OCI-LY1 (cell line): ENCODE measurements at regions not wholly inside any gene's neighbourhood (a gene's known extent, or its start where the extent isn't known, plus 50 kb on each side); places are given as distances from the start of the nearest gene placed in this dataset.

Source experiments
- H2AFZ ChIP-seq: fragments of 200-600 bp; sonication (generic), shearing (Covaris generic); 2 replicates; pipeline ENCODE4 v1.6.0; 2014; ENCODE audit warnings: antibody characterized with exemption, mild to moderate bottlenecking, low read length
- H3F3A ChIP-seq: fragments of 200-600 bp; sonication (generic), shearing (Covaris generic); 2 replicates; pipeline ENCODE4 v1.6.0; 2014; ENCODE audit warnings: mild to moderate bottlenecking, antibody characterized with exemption, low read length, moderate library complexity; ENCODE audit not compliant: insufficient read depth
- H3K27ac ChIP-seq: fragments of 200-600 bp; sonication (generic); 2 replicates; pipeline ENCODE4 v1.5.1; 2014; ENCODE audit warnings: low read length, mixed run types, mild to moderate bottlenecking, low read depth; ENCODE audit not compliant: poor library complexity, severe bottlenecking
- H3K27me3 ChIP-seq: fragments of 200-600 bp; sonication (generic); 2 replicates; pipeline ENCODE4 v1.6.0; 2014; ENCODE audit warnings: antibody characterized with exemption, mild to moderate bottlenecking, low read length, moderate library complexity; ENCODE audit not compliant: insufficient read depth
- H3K36me3 ChIP-seq: fragments of 200-600 bp; sonication (generic); 2 replicates; pipeline ENCODE4 v1.6.1; 2014; ENCODE audit warnings: mild to moderate bottlenecking, antibody characterized with exemption, low read length, moderate library complexity, mixed read lengths; ENCODE audit not compliant: insufficient read depth
- H3K4me1 ChIP-seq: fragments of 200-600 bp; sonication (generic); 2 replicates; pipeline ENCODE4 v1.5.1; 2014; ENCODE audit warnings: mild to moderate bottlenecking, low read length, moderate library complexity; ENCODE audit not compliant: insufficient read depth, severe bottlenecking
- H3K4me2 ChIP-seq: fragments of 200-600 bp; sonication (generic), shearing (Covaris generic); 2 replicates; pipeline ENCODE4 v1.6.1; 2014; ENCODE audit warnings: low read length
- H3K4me3 ChIP-seq: fragments of 200-600 bp; sonication (generic); 2 replicates; pipeline ENCODE4 v1.5.1; 2014; ENCODE audit warnings: low read length, low read depth, mild to moderate bottlenecking, mixed read lengths; ENCODE audit not compliant: poor library complexity, severe bottlenecking
- H3K79me2 ChIP-seq: fragments of 200-600 bp; shearing (Covaris generic); 2 replicates; pipeline ENCODE4 v1.6.1; 2016; ENCODE audit warnings: mixed run types, low read length, mixed read lengths; ENCODE audit not compliant: insufficient read depth
- H3K9ac ChIP-seq: fragments of 200-600 bp; sonication (generic), shearing (Covaris generic); 2 replicates; pipeline ENCODE4 v1.6.1; 2014; ENCODE audit warnings: mild to moderate bottlenecking, low read length, mixed read lengths
- H3K9me2 ChIP-seq: fragments of 200-600 bp; sonication (generic), shearing (Covaris generic); 2 replicates; pipeline ENCODE4 v1.6.1; 2014; ENCODE audit warnings: low read depth, mild to moderate bottlenecking, low read length, mixed read lengths
- H3K9me3 ChIP-seq: fragments of 200-600 bp; shearing (Covaris generic); 2 replicates; pipeline ENCODE4 v1.6.1; 2014; ENCODE audit warnings: low read length, mixed read lengths
- H4K20me1 ChIP-seq: fragments of 200-600 bp; sonication (generic), shearing (Covaris generic); 2 replicates; pipeline ENCODE4 v1.6.0; 2016; ENCODE audit warnings: mild to moderate bottlenecking, low read length; ENCODE audit not compliant: insufficient read depth
- CTCF ChIP-seq: fragments of 200-600 bp; sonication (generic), shearing (Covaris generic); IDR thresholded peaks from 2 replicates; pipeline ENCODE4 v1.5.1; 2017; ENCODE audit warnings: mild to moderate bottlenecking, antibody characterized with exemption, low read length, moderate library complexity, mixed read lengths
- EZH2 ChIP-seq: fragments of 200-600 bp; sonication (generic), shearing (Covaris generic); IDR thresholded peaks from 2 replicates; pipeline ENCODE4 v1.8.0; 2017; ENCODE audit warnings: borderline replicate concordance, mixed run types, mild to moderate bottlenecking, antibody characterized with exemption, low read length, moderate library complexity, mixed read lengths

DNA sequence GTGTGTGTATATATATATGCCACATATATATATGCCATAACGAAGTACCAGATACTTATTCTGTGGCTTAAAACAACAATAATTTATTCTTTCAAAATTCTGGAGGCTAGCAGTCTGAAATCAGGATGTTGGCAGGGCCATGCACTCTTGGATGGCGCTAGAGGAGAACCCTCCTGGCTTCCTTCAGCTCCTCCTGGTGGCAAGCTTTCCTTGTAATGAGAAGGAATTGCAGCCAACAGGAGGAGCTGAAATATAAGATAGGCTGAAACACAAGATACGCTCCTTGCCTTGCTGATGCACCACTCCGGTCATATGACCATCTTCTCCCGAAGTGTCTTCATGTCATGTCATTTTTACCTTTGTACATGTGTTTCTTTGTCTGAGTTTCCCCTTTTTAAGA is 368.1 kb upstream of the CTNND2 start:
- Histone ChIP-seq H4K20me1 (no peaks in the 10 kb centered on the region), H3K4me2 (no peak overlapping the region), H3F3A (no peaks in the 10 kb centered on the region), H2AFZ (no peak overlapping the region), H3K4me1 (no peaks in the 10 kb centered on the region), H3K27me3 (no peaks in the 10 kb centered on the region), H3K36me3 (no peaks in the 10 kb centered on the region), H3K9me2 (no peaks in the 10 kb centered on the region), H3K79me2 (no peaks in the 10 kb centered on the region), H3K9me3 (no peaks in the 10 kb centered on the region), H3K4me3 (no peak overlapping the region), H3K9ac (no peak overlapping the region), H3K27ac (no peak overlapping the region)
- no peak for TF ChIP-seq EZH2
- TF ChIP-seq CTCF, result no peak

- Histone ChIP-seq H3F3A (no peaks in the 10 kb centered on the region), H3K9me2 (no peaks in the 10 kb centered on the region), H3K9me3 (no peaks in the 10 kb centered on the region), H3K4me2 (no peak overlapping the region), H2AFZ (no peak overlapping the region), H3K4me3 (no peak overlapping the region), H3K27ac (no peak overlapping the region), H3K36me3 (no peaks in the 10 kb centered on the region), H3K9ac (no peak overlapping the region), H4K20me1 (no peaks in the 10 kb centered on the region), H3K27me3 (no peaks in the 10 kb centered on the region), H3K79me2 (no peaks in the 10 kb centered on the region), H3K4me1 (no peaks in the 10 kb centered on the region)
- TF ChIP-seq CTCF, result no peak
- TF ChIP-seq EZH2, result no peak
Observed at GRCh38 chr5:12270914-12271313, 366.7 kb upstream of the CTNND2 start.

DNA sequence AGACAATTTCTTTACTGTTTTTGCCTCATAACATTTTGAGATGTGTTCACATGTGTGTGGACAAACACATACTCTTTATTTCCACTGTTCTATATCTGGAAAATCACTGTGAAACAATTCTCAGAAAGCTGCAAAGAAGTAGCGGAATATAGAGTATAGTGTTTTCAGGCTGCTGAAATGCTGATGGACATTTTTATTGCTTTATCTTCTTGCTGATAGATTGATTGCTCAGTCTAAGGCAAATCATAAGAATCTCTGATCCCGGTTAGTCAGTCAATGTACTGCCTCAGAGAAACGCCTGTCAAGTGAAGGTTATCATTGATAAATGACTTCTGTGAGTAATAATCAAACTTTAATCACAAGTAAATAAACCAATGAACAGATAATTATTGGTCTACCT is 364.9 kb upstream of the CTNND2 start:
- no peaks in the 10 kb centered on the region for H4K20me1 ChIP-seq
- no peaks in the 10 kb centered on the region for H3K9me2 ChIP-seq
- TF ChIP-seq CTCF (no peak), EZH2 (no peak)
- no peaks in the 10 kb centered on the region for H3K36me3 ChIP-seq
- H3K79me2 ChIP-seq, result no peaks in the 10 kb centered on the region
- H2AFZ ChIP-seq, result no peak overlapping the region
- no peaks in the 10 kb centered on the region for H3F3A ChIP-seq
- H3K4me1 ChIP-seq, result no peaks in the 10 kb centered on the region
- H3K9ac ChIP-seq, result no peak overlapping the region
- H3K27ac ChIP-seq, result no peak overlapping the region
- no peak overlapping the region for H3K4me3 ChIP-seq
- no peaks in the 10 kb centered on the region for H3K27me3 ChIP-seq
- H3K9me3 ChIP-seq, result no peaks in the 10 kb centered on the region
- no peak overlapping the region for H3K4me2 ChIP-seq
